Stomach (tissue), 4 donors: ENCODE measurements at regions not wholly inside any gene's neighbourhood (a gene's known extent, or its start where the extent isn't known, plus 50 kb on each side); places are given as distances from the start of the nearest gene placed in this dataset.

Experiments
- POLR2A ChIP-seq, 4 donors: fragments of 450-650 bp; IDR thresholded peaks; one replicate each; pipeline ENCODE4 v1.6.1; 2016; ENCODE audit warnings: antibody characterized with exemption in 4 of 4, control low read depth in 2 of 4, mild to moderate bottlenecking in 1 of 4, moderate library complexity in 1 of 4
- POLR2AphosphoS5 ChIP-seq, 3 donors: sonication (generic); formaldehyde crosslinking; IDR thresholded peaks; one replicate each; pipeline ENCODE4 v1.6.1; 2016; ENCODE audit warnings: antibody characterized with exemption in 3 of 3

DNA sequence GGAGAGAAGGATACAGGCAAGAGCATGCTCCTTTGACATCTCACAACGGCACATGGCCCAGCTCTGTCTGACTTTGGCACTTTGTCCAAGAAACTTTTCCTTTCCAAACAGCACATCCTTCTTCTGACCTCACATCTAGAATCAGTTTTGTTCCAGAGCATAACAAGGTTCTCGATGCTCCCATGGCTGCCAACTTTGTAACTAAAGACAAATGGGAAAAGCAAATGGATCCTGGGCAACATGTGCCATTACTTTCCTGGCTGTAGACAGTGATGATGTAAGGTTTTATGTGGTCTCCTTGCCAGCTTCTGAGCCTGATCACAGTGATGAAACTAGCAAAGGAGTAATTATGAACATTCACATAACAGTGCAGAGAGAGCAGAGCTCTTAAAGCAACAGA, 171.8 kb upstream of the C1orf87 start:
- TF ChIP-seq POLR2AphosphoS5 (IDR thresholded peaks at IDR 0.05) (no peak), POLR2A (IDR thresholded peaks at IDR 0.05) (no peak)
